ENCODE measurements at regions not wholly inside any gene's neighbourhood (a gene's known extent, or its start where the extent isn't known, plus 50 kb on each side); places are given as distances from the start of the nearest gene placed in this dataset.

- TF ChIP-seq CTCF (optimal IDR thresholded peaks at IDR 0.05 in 1 of 3, IDR thresholded peaks at IDR 0.05 in 1 of 3, conservative IDR thresholded peaks at IDR 0.05 in 1 of 3; ENCODE audit: extremely low read depth in 1 of 3, insufficient read depth in 2 of 3, low read length in 3 of 3): no peak
- no peak for TF ChIP-seq EZH2 (IDR thresholded peaks at IDR 0.05; ENCODE audit: low read length)
Observed at GRCh38 chr5:5546408-5546807, 123.9 kb downstream of the ICE1 start.

Data from keratinocyte (primary cell).